Upper lobe of right lung (tissue), 1 donor: ENCODE measurements at regions not wholly inside any gene's neighbourhood (a gene's known extent, or its start where the extent isn't known, plus 50 kb on each side); places are given as distances from the start of the nearest gene placed in this dataset.
"Not testable (repeated sequence)": the region's sequence is repeated elsewhere in the genome, so short reads cannot be mapped to it uniquely, and the experiment has no call there.

Experiments used
- ATAC-seq: fragments of 200-7000 bp; cut with Tn5 transposase; one replicate; pipeline ENCODE4 v1.9.1; 2020; ENCODE audit warnings: mild to moderate bottlenecking, moderate library complexity
- DNase-seq: peaks from one replicate; pipeline ENCODE4 v3.0.0-alpha.2; 2020
- H3K27ac ChIP-seq: fragments of 200-600 bp; one replicate; pipeline ENCODE4 v1.8.0; 2022
- H3K27me3 ChIP-seq: fragments of 200-600 bp; one replicate; pipeline ENCODE4 v1.8.0; 2022; ENCODE audit warnings: mild to moderate bottlenecking
- H3K36me3 ChIP-seq: fragments of 200-600 bp; one replicate; pipeline ENCODE4 v1.8.0; 2022
- H3K4me1 ChIP-seq: fragments of 200-600 bp; one replicate; pipeline ENCODE4 v1.8.0; 2022
- H3K4me3 ChIP-seq: fragments of 200-600 bp; one replicate; pipeline ENCODE4 v1.8.0; 2022; ENCODE audit warnings: mild to moderate bottlenecking
- H3K9me3 ChIP-seq: fragments of 200-600 bp; one replicate; pipeline ENCODE4 v1.8.0; 2022
- CTCF ChIP-seq: fragments of 200-600 bp; IDR thresholded peaks from one replicate; pipeline ENCODE4 v1.8.0; 2022; ENCODE audit warnings: antibody characterized with exemption
- intact Hi-C: fragments of 100-400 bp; cut with DNase I; formaldehyde crosslinking; loops from one replicate; pipeline ENCODE4 v1.11.0; 2022
- donor health status: DM: no; HTN: yes; CAD: no; lungs with severe emphysema.

GRCh38 chr11:34805937-34806336, 110.2 kb downstream of the APIP start:
- Histone ChIP-seq H3K36me3 (no peaks in the 10 kb centered on the region), H3K4me1 (no peaks in the 10 kb centered on the region), H3K9me3 (no peaks in the 10 kb centered on the region), H3K4me3 (no peak overlapping the region), H3K27me3 (no peaks in the 10 kb centered on the region), H3K27ac (no peak overlapping the region)
- intact Hi-C loops: no loop called here
- ATAC-seq (no peak), DNase-seq (no peak)
- TF ChIP-seq CTCF: no peak

GRCh38 chr11:34799848-34800247, 116.3 kb downstream of the APIP start:
- DNase-seq (no peak), ATAC-seq (no peak)
- no peak for TF ChIP-seq CTCF
- H3K4me1 ChIP-seq: no peaks in the 10 kb centered on the region
- no peaks in the 10 kb centered on the region for H3K27me3 ChIP-seq
- intact Hi-C loops: no loop called here
- H3K4me3 ChIP-seq: no peak overlapping the region
- H3K36me3 ChIP-seq: no peaks in the 10 kb centered on the region
- no peak overlapping the region for H3K27ac ChIP-seq
- H3K9me3 ChIP-seq: no peaks in the 10 kb centered on the region

- intact Hi-C loops: no loop called here
- H3K9me3 ChIP-seq: no peaks in the 10 kb centered on the region
Measured at GRCh38 chr11:34798985-34799384, 117.2 kb downstream of the APIP start.

GRCh38 chr11:34797497-34797896, 118.7 kb downstream of the APIP start:
- H3K4me3 ChIP-seq, H3K9me3 ChIP-seq, ATAC-seq, DNase-seq, H3K27ac ChIP-seq, H3K27me3 ChIP-seq, intact Hi-C loops, H3K36me3 ChIP-seq, H3K4me1 ChIP-seq: not testable (repeated sequence)

More at GRCh38 chr11:34798985-34799384, 117.2 kb downstream of the APIP start:
- TF ChIP-seq CTCF: no peak
- Histone ChIP-seq H3K4me3 (no peak overlapping the region), H3K36me3 (no peaks in the 10 kb centered on the region), H3K4me1 (no peaks in the 10 kb centered on the region), H3K27ac (no peak overlapping the region), H3K27me3 (no peaks in the 10 kb centered on the region)
- ATAC-seq (no peak), DNase-seq (no peak)

GRCh38 chr11:34795641-34796040, 120.5 kb downstream of the APIP start:
- no peak overlapping the region for H3K4me3 ChIP-seq
- intact Hi-C loops: no loop called here
- H3K27ac ChIP-seq: no peak overlapping the region
- ATAC-seq: no peak
- no peaks in the 10 kb centered on the region for H3K9me3 ChIP-seq
- H3K4me1 ChIP-seq: no peaks in the 10 kb centered on the region
- no peaks in the 10 kb centered on the region for H3K27me3 ChIP-seq
- no peaks in the 10 kb centered on the region for H3K36me3 ChIP-seq
- no peak for TF ChIP-seq CTCF
- DNase-seq: no peak

GRCh38 chr11:34794696-34795095, 121.5 kb downstream of the APIP start:
- ATAC-seq: no peak
- H3K36me3 ChIP-seq: no peaks in the 10 kb centered on the region
- no peaks in the 10 kb centered on the region for H3K9me3 ChIP-seq
- intact Hi-C loops: no loop called here
- no peak for TF ChIP-seq CTCF
- no peaks in the 10 kb centered on the region for H3K4me1 ChIP-seq
- H3K27ac ChIP-seq: no peak overlapping the region
- DNase-seq: no peak
- no peak overlapping the region for H3K4me3 ChIP-seq
- no peaks in the 10 kb centered on the region for H3K27me3 ChIP-seq
